ENCODE measurements at regions not wholly inside any gene's neighbourhood (a gene's known extent, or its start where the extent isn't known, plus 50 kb on each side); places are given as distances from the start of the nearest gene placed in this dataset.

- H3K9me3 Mint-ChIP-seq (ENCODE audit: unreplicated experiment), result peaks cover 2% of the 10 kb centered on the region
- no peak for FAIRE-seq
Observed at GRCh38 chr15:100770661-100771584, 108.7 kb upstream of the ALDH1A3 start.

GRCh38 chr15:100771746-100772145, 107.9 kb upstream of the ALDH1A3 start:
- Histone ChIP-seq H3K27me3 (ENCODE audit: insufficient read depth, low read length) (no peaks in the 10 kb centered on the region), H3K9ac (ENCODE audit: low read length) (no peak overlapping the region), H3K4me3 (ENCODE audit: insufficient read depth, low read depth, low read length) (no peak overlapping the region), H3K36me3 (ENCODE audit: insufficient read depth, low read length) (no peaks in the 10 kb centered on the region), H3K27ac (ENCODE audit: low read depth, low read length) (no peak overlapping the region), H2AFZ (ENCODE audit: low read depth, low read length) (peak overlapping the region; percentile 26), H4K20me1 (ENCODE audit: insufficient read depth, low read length) (no peaks in the 10 kb centered on the region), H3K4me2 (ENCODE audit: low read length) (no peak overlapping the region), H3K9me3 (ENCODE audit: insufficient read depth, low read depth, low read length) (no peaks in the 10 kb centered on the region), H3K79me2 (ENCODE audit: insufficient read depth, low read length) (no peaks in the 10 kb centered on the region), H3K4me1 (ENCODE audit: insufficient read depth, low read length) (no peaks in the 10 kb centered on the region)
- Mint-ChIP-seq H3K27ac (ENCODE audit: unreplicated experiment) (no peak overlapping the region), H3K27me3 (ENCODE audit: low read depth, unreplicated experiment) (peaks cover 10% of the 10 kb centered on the region), H3K4me3 (ENCODE audit: unreplicated experiment) (no peak overlapping the region), H3K36me3 (ENCODE audit: low read depth, unreplicated experiment) (no peaks in the 10 kb centered on the region), H3K4me1 (ENCODE audit: low read depth, unreplicated experiment) (no peaks in the 10 kb centered on the region), H3K9me3 (ENCODE audit: unreplicated experiment) (peaks cover 4% of the 10 kb centered on the region)
- FAIRE-seq (no peak), DNase-seq (ENCODE audit: low read depth) (no peak)
- TF ChIP-seq CTCF (IDR thresholded peaks at IDR 0.05; ENCODE audit: insufficient read depth, low read depth, low read length), result no peak
- TF ChIP-seq EZH2 (IDR thresholded peaks at IDR 0.05; ENCODE audit: insufficient read depth, low read length), result no peak

More at GRCh38 chr15:100770661-100771584, 108.7 kb upstream of the ALDH1A3 start:
- no peaks in the 10 kb centered on the region for H4K20me1 ChIP-seq (ENCODE audit: insufficient read depth, low read length)
- no peaks in the 10 kb centered on the region for H3K79me2 ChIP-seq (ENCODE audit: insufficient read depth, low read length)
- no peaks in the 10 kb centered on the region for H3K9me3 ChIP-seq (ENCODE audit: insufficient read depth, low read depth, low read length)
- no peaks in the 10 kb centered on the region for H3K4me1 ChIP-seq (ENCODE audit: insufficient read depth, low read length)
- H3K27me3 ChIP-seq (ENCODE audit: insufficient read depth, low read length), result no peaks in the 10 kb centered on the region
- no peak overlapping the region for H3K4me3 Mint-ChIP-seq (ENCODE audit: unreplicated experiment)
- H3K4me3 ChIP-seq (ENCODE audit: insufficient read depth, low read depth, low read length), result no peak overlapping the region
- peaks cover 14% of the 10 kb centered on the region for H3K27me3 Mint-ChIP-seq (ENCODE audit: low read depth, unreplicated experiment)
- no peak overlapping the region for H3K27ac Mint-ChIP-seq (ENCODE audit: unreplicated experiment)
- H3K36me3 ChIP-seq (ENCODE audit: insufficient read depth, low read length), result no peaks in the 10 kb centered on the region
- H3K4me2 ChIP-seq (ENCODE audit: low read length), result no peak overlapping the region
- no peak for DNase-seq (ENCODE audit: low read depth)
- no peaks in the 10 kb centered on the region for H3K4me1 Mint-ChIP-seq (ENCODE audit: low read depth, unreplicated experiment)
- H3K27ac ChIP-seq (ENCODE audit: low read depth, low read length), result no peak overlapping the region
- H2AFZ ChIP-seq (ENCODE audit: low read depth, low read length), result no peak overlapping the region
- TF ChIP-seq CTCF (IDR thresholded peaks at IDR 0.05; ENCODE audit: insufficient read depth, low read depth, low read length), result no peak
- TF ChIP-seq EZH2 (IDR thresholded peaks at IDR 0.05; ENCODE audit: insufficient read depth, low read length), result no peak
- no peak overlapping the region for H3K9ac ChIP-seq (ENCODE audit: low read length)
- no peaks in the 10 kb centered on the region for H3K36me3 Mint-ChIP-seq (ENCODE audit: low read depth, unreplicated experiment)

GRCh38 chr15:100772478-100772877, 107.2 kb upstream of the ALDH1A3 start:
- Histone ChIP-seq H3K4me1 (ENCODE audit: insufficient read depth, low read length) (no peaks in the 10 kb centered on the region), H3K79me2 (ENCODE audit: insufficient read depth, low read length) (no peaks in the 10 kb centered on the region), H3K27ac (ENCODE audit: low read depth, low read length) (no peak overlapping the region), H3K27me3 (ENCODE audit: insufficient read depth, low read length) (no peaks in the 10 kb centered on the region), H3K9me3 (ENCODE audit: insufficient read depth, low read depth, low read length) (no peaks in the 10 kb centered on the region), H3K9ac (ENCODE audit: low read length) (no peak overlapping the region), H3K36me3 (ENCODE audit: insufficient read depth, low read length) (no peaks in the 10 kb centered on the region), H4K20me1 (ENCODE audit: insufficient read depth, low read length) (no peaks in the 10 kb centered on the region), H3K4me2 (ENCODE audit: low read length) (no peak overlapping the region), H2AFZ (ENCODE audit: low read depth, low read length) (no peak overlapping the region), H3K4me3 (ENCODE audit: insufficient read depth, low read depth, low read length) (no peak overlapping the region)
- peaks cover 7% of the 10 kb centered on the region for H3K27me3 Mint-ChIP-seq (ENCODE audit: low read depth, unreplicated experiment)
- H3K36me3 Mint-ChIP-seq (ENCODE audit: low read depth, unreplicated experiment), result no peaks in the 10 kb centered on the region
- no peaks in the 10 kb centered on the region for H3K4me1 Mint-ChIP-seq (ENCODE audit: low read depth, unreplicated experiment)
- FAIRE-seq, result no peak
- TF ChIP-seq CTCF (IDR thresholded peaks at IDR 0.05; ENCODE audit: insufficient read depth, low read depth, low read length) (no peak), EZH2 (IDR thresholded peaks at IDR 0.05; ENCODE audit: insufficient read depth, low read length) (no peak)
- no peak overlapping the region for H3K4me3 Mint-ChIP-seq (ENCODE audit: unreplicated experiment)
- H3K9me3 Mint-ChIP-seq (ENCODE audit: unreplicated experiment), result peaks cover 4% of the 10 kb centered on the region
- no peak for DNase-seq (ENCODE audit: low read depth)
- H3K27ac Mint-ChIP-seq (ENCODE audit: unreplicated experiment), result no peak overlapping the region
